HL-60 (cell line): ENCODE measurements at regions not wholly inside any gene's neighbourhood (a gene's known extent, or its start where the extent isn't known, plus 50 kb on each side); places are given as distances from the start of the nearest gene placed in this dataset.

Experiments
- DNase-seq, 2 experiments: peaks; one replicate each; pipeline ENCODE4 v3.0.0-alpha.2; 2010 to 2020; ENCODE audit warnings: low read depth in 1 of 2, low spot score in 1 of 2
- H3K27ac ChIP-seq: fragments of 250-450 bp; sonication (Bioruptor Pico); replicated peaks from 2 replicates; pipeline ENCODE4 v1.5.1; 2020; ENCODE audit warnings: mild to moderate bottlenecking, moderate library complexity
- H3K27me3 ChIP-seq: fragments of 250-450 bp; sonication (Bioruptor Pico); 2 replicates; pipeline ENCODE4 v1.5.1; 2021; ENCODE audit warnings: mild to moderate bottlenecking, moderate library complexity; ENCODE audit not compliant: insufficient read depth, poor library complexity, severe bottlenecking
- H3K4me3 ChIP-seq: replicated peaks from 2 replicates; pipeline ENCODE4 v1.5.1; 2011; ENCODE audit warnings: mild to moderate bottlenecking, control low read depth, low read length; ENCODE audit not compliant: insufficient read depth
- GABPA ChIP-seq: IDR thresholded peaks from 2 replicates; pipeline ENCODE4 v1.6.1; 2012; ENCODE audit warnings: low read depth
- POLR2AphosphoS5 ChIP-seq: IDR thresholded peaks from 2 replicates; pipeline ENCODE4 v1.6.1; 2012; ENCODE audit warnings: low read depth
- SPI1 ChIP-seq: IDR thresholded peaks from 2 replicates; pipeline ENCODE4 v1.6.1; 2012; ENCODE audit warnings: low read depth, mild to moderate bottlenecking, borderline replicate concordance
- TF ChIP-seq, protein P1 (sequence below): IDR thresholded peaks from 2 replicates; pipeline ENCODE4 v1.6.1; 2012; ENCODE audit warnings: low read depth; ENCODE audit not compliant: insufficient replicate concordance
- TF ChIP-seq, protein P2 (sequence below): IDR thresholded peaks from one replicate; pipeline ENCODE4 v1.5.1; 2011; ENCODE audit warnings: low read length, control low read depth, inconsistent platforms; ENCODE audit not compliant: insufficient read depth

DNA sequence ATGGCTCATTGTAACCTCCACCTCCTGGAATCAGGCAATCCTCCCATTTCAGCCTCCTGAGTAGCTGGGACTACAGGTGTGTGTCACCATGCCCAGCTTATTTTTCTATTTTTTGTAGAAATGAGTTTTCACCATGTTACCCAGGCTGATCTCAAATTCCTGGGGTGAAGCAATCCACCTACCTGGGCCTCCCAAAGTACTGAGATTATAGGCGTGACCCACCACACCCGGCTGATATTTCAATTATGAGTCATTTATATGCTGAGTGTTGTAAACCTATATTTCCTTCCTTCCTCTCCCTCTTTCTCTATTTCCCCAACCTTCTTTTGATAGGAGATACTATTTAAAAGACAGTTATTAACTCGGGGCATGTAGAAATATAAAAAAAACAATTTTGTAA lies 469.6 kb upstream of the ID2 start:
- TF ChIP-seq SPI1 (no peak), GABPA (no peak), POLR2AphosphoS5 (no peak)
- TF ChIP-seq, protein P1, sequence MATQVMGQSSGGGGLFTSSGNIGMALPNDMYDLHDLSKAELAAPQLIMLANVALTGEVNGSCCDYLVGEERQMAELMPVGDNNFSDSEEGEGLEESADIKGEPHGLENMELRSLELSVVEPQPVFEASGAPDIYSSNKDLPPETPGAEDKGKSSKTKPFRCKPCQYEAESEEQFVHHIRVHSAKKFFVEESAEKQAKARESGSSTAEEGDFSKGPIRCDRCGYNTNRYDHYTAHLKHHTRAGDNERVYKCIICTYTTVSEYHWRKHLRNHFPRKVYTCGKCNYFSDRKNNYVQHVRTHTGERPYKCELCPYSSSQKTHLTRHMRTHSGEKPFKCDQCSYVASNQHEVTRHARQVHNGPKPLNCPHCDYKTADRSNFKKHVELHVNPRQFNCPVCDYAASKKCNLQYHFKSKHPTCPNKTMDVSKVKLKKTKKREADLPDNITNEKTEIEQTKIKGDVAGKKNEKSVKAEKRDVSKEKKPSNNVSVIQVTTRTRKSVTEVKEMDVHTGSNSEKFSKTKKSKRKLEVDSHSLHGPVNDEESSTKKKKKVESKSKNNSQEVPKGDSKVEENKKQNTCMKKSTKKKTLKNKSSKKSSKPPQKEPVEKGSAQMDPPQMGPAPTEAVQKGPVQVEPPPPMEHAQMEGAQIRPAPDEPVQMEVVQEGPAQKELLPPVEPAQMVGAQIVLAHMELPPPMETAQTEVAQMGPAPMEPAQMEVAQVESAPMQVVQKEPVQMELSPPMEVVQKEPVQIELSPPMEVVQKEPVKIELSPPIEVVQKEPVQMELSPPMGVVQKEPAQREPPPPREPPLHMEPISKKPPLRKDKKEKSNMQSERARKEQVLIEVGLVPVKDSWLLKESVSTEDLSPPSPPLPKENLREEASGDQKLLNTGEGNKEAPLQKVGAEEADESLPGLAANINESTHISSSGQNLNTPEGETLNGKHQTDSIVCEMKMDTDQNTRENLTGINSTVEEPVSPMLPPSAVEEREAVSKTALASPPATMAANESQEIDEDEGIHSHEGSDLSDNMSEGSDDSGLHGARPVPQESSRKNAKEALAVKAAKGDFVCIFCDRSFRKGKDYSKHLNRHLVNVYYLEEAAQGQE: no peak
- TF ChIP-seq, protein P2, sequence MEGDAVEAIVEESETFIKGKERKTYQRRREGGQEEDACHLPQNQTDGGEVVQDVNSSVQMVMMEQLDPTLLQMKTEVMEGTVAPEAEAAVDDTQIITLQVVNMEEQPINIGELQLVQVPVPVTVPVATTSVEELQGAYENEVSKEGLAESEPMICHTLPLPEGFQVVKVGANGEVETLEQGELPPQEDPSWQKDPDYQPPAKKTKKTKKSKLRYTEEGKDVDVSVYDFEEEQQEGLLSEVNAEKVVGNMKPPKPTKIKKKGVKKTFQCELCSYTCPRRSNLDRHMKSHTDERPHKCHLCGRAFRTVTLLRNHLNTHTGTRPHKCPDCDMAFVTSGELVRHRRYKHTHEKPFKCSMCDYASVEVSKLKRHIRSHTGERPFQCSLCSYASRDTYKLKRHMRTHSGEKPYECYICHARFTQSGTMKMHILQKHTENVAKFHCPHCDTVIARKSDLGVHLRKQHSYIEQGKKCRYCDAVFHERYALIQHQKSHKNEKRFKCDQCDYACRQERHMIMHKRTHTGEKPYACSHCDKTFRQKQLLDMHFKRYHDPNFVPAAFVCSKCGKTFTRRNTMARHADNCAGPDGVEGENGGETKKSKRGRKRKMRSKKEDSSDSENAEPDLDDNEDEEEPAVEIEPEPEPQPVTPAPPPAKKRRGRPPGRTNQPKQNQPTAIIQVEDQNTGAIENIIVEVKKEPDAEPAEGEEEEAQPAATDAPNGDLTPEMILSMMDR: no peak
- no peaks in the 10 kb centered on the region for H3K27me3 ChIP-seq
- H3K4me3 ChIP-seq: no peak overlapping the region
- DNase-seq: no peak
- H3K27ac ChIP-seq: no peak overlapping the region

DNA sequence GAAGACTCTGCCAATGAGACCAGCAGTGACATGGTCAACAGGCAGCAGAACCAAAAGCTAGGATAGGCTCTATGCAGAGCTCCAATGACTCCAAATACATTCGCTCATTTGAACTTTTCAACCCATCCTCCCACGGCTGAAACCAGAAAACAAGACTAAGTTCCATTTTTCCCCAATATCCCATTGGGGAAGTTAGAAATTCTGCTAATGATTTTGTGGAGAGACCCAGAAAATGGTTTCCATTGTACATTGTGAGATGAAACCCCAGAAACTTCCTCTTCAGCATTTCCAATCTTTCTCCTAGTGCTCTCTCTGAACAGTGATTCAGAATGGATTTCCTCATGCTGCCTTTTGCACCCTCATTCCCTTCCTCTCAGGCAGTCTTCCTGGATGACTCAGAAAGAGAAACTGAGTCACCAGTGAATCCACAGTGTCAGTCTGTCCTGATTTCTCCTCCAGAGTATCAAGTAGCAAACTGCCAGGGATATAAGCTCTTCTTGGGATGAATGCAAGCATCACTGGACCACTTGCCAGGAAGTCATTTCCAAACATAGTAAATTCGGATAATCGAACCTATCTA lies 467.7 kb upstream of the ID2 start:
- Histone ChIP-seq H3K27ac (no peak overlapping the region), H3K4me3 (no peak overlapping the region), H3K27me3 (no peaks in the 10 kb centered on the region)
- no peak for TF ChIP-seq GABPA
- TF ChIP-seq, protein P1: no peak
- DNase-seq: no peak

GRCh38 chr2:8215159-8215863 lies 466.5 kb upstream of the ID2 start:
- Histone ChIP-seq H3K27me3 (no peaks in the 10 kb centered on the region), H3K27ac (no peak overlapping the region), H3K4me3 (no peak overlapping the region)
- DNase-seq: no peak
- no peak for TF ChIP-seq POLR2AphosphoS5
- TF ChIP-seq, protein P2: no peak
- TF ChIP-seq, protein P1: no peak
- TF ChIP-seq GABPA: no peak
- no peak for TF ChIP-seq SPI1
